HUES64 (cell line): ENCODE measurements at regions not wholly inside any gene's neighbourhood (a gene's known extent, or its start where the extent isn't known, plus 50 kb on each side); places are given as distances from the start of the nearest gene placed in this dataset.

ENCODE experiments used
- H3K27ac ChIP-seq: 2 replicates; pipeline ENCODE4 v1.7.0; 2013; ENCODE audit warnings: low read depth, low read length, inconsistent platforms
- H3K27me3 ChIP-seq: 2 replicates; pipeline ENCODE4 v1.6.1; 2013; ENCODE audit warnings: mild to moderate bottlenecking, low read length; ENCODE audit not compliant: insufficient read depth
- H3K36me3 ChIP-seq: 2 replicates; pipeline ENCODE4 v1.6.1; 2013; ENCODE audit warnings: mild to moderate bottlenecking, low read length; ENCODE audit not compliant: insufficient read depth
- H3K4me1 ChIP-seq: 2 replicates; pipeline ENCODE4 v1.6.1; 2013; ENCODE audit warnings: mild to moderate bottlenecking, low read length, moderate library complexity; ENCODE audit not compliant: insufficient read depth
- H3K4me3 ChIP-seq: 2 replicates; pipeline ENCODE4 v1.5.1; 2013; ENCODE audit warnings: mild to moderate bottlenecking, low read length, moderate library complexity
- H3K9ac ChIP-seq: 2 replicates; pipeline ENCODE4 v1.6.1; 2013; ENCODE audit warnings: mild to moderate bottlenecking, low read depth, low read length
- H3K9me3 ChIP-seq: 2 replicates; pipeline ENCODE4 v1.6.1; 2013; ENCODE audit warnings: low read depth, low read length; ENCODE audit not compliant: insufficient read depth
- WGBS: fragments of 150-250, 120-280 bp; methylation state at CpG from one replicate; pipeline ENCODE4 v1.1.7; 2013; ENCODE audit warnings: missing lambda C conversion rate; 5-methylcytosine and 5-hydroxymethylcytosine counted together

- 81% methylated on average over 3 of the region's 3 CpGs for WGBS
- Histone ChIP-seq H3K4me1 (no peaks in the 10 kb centered on the region), H3K27me3 (no peaks in the 10 kb centered on the region), H3K27ac (no peak overlapping the region), H3K4me3 (no peak overlapping the region), H3K9me3 (no peaks in the 10 kb centered on the region), H3K36me3 (no peaks in the 10 kb centered on the region), H3K9ac (no peak overlapping the region)
These were observed 73.2 kb upstream of the SMARCA2 start for GRCh38 chr9:1941989-1942388.

- Histone ChIP-seq H3K27me3 (no peaks in the 10 kb centered on the region), H3K9ac (no peak overlapping the region), H3K36me3 (no peaks in the 10 kb centered on the region), H3K4me1 (peaks cover 20% of the 10 kb centered on the region; the same call in 1 of the 2 replicates), H3K4me3 (no peak overlapping the region), H3K27ac (no peak overlapping the region), H3K9me3 (no peaks in the 10 kb centered on the region)
- 96% methylated on average over 7 of the region's 7 CpGs for WGBS
These were observed 68.4 kb upstream of the SMARCA2 start for GRCh38 chr9:1946526-1947283.

- Histone ChIP-seq H3K36me3 (no peaks in the 10 kb centered on the region), H3K27ac (no peak overlapping the region), H3K9me3 (no peaks in the 10 kb centered on the region), H3K27me3 (no peaks in the 10 kb centered on the region), H3K9ac (no peak overlapping the region), H3K4me3 (no peak overlapping the region), H3K4me1 (peaks cover 24% of the 10 kb centered on the region; the same call in 1 of the 2 replicates)
- WGBS = 89% methylated on average over 2 of the region's 4 CpGs
These were observed 67.7 kb upstream of the SMARCA2 start for GRCh38 chr9:1947438-1947837.

- Histone ChIP-seq H3K27me3 (no peaks in the 10 kb centered on the region), H3K36me3 (no peaks in the 10 kb centered on the region), H3K9me3 (no peaks in the 10 kb centered on the region), H3K27ac (no peak overlapping the region), H3K4me1 (peaks cover 24% of the 10 kb centered on the region; the same call in 1 of the 2 replicates), H3K4me3 (no peak overlapping the region), H3K9ac (no peak overlapping the region)
- 98% methylated on average over 3 of the region's 4 CpGs for WGBS
These were observed 66.6 kb upstream of the SMARCA2 start for GRCh38 chr9:1948541-1948940.

GRCh38 chr9:1951446-1951845, 63.7 kb upstream of the SMARCA2 start:
- Histone ChIP-seq H3K4me1 (peaks cover 24% of the 10 kb centered on the region; the same call in 1 of the 2 replicates), H3K27ac (no peak overlapping the region), H3K4me3 (no peak overlapping the region), H3K27me3 (no peaks in the 10 kb centered on the region), H3K9ac (no peak overlapping the region), H3K36me3 (no peaks in the 10 kb centered on the region), H3K9me3 (no peaks in the 10 kb centered on the region)
- WGBS = 91% methylated on average over 2 of the region's 2 CpGs

- H3K4me3 ChIP-seq = no peak overlapping the region
- H3K27ac ChIP-seq = no peak overlapping the region
- no peak overlapping the region for H3K9ac ChIP-seq
- H3K9me3 ChIP-seq = no peaks in the 10 kb centered on the region
- WGBS = 88% methylated on average over 2 of the region's 3 CpGs
- no peaks in the 10 kb centered on the region for H3K27me3 ChIP-seq
- H3K36me3 ChIP-seq = no peaks in the 10 kb centered on the region
- H3K4me1 ChIP-seq = peaks cover 24% of the 10 kb centered on the region; the same call in 1 of the 2 replicates
These were observed 63.1 kb upstream of the SMARCA2 start for GRCh38 chr9:1952001-1952400.

GRCh38 chr9:1954238-1954637, 60.9 kb upstream of the SMARCA2 start:
- H3K27me3 ChIP-seq = no peaks in the 10 kb centered on the region
- no peak overlapping the region for H3K27ac ChIP-seq
- WGBS = 95% methylated on average over 2 of the region's 2 CpGs

GRCh38 chr9:1956958-1957357, 58.2 kb upstream of the SMARCA2 start:
- no peaks in the 10 kb centered on the region for H3K36me3 ChIP-seq
- 75% methylated on average over 1 of the region's 1 CpG for WGBS
- H3K9me3 ChIP-seq = no peaks in the 10 kb centered on the region
- H3K4me1 ChIP-seq = peaks cover 1% of the 10 kb centered on the region; the same call in 1 of the 2 replicates
- no peak overlapping the region for H3K4me3 ChIP-seq
- H3K27me3 ChIP-seq = no peaks in the 10 kb centered on the region
- H3K27ac ChIP-seq = no peak overlapping the region
- no peak overlapping the region for H3K9ac ChIP-seq

More at GRCh38 chr9:1954238-1954637, 60.9 kb upstream of the SMARCA2 start:
- Histone ChIP-seq H3K4me1 (peaks cover 24% of the 10 kb centered on the region; the same call in 1 of the 2 replicates), H3K4me3 (no peak overlapping the region), H3K9me3 (no peaks in the 10 kb centered on the region), H3K9ac (no peak overlapping the region), H3K36me3 (no peaks in the 10 kb centered on the region)

- WGBS = 76% methylated on average over 2 of the region's 2 CpGs
These were observed 57.3 kb upstream of the SMARCA2 start for GRCh38 chr9:1957856-1958255.

GRCh38 chr9:1959371-1959770, 55.8 kb upstream of the SMARCA2 start:
- Histone ChIP-seq H3K4me3 (no peak overlapping the region), H3K27me3 (no peaks in the 10 kb centered on the region), H3K36me3 (no peaks in the 10 kb centered on the region), H3K9me3 (no peaks in the 10 kb centered on the region), H3K4me1 (no peaks in the 10 kb centered on the region), H3K9ac (no peak overlapping the region), H3K27ac (no peak overlapping the region)
- 91% methylated on average over 1 of the region's 1 CpG for WGBS

More at GRCh38 chr9:1957856-1958255, 57.3 kb upstream of the SMARCA2 start:
- Histone ChIP-seq H3K9ac (no peak overlapping the region), H3K9me3 (no peaks in the 10 kb centered on the region), H3K4me3 (no peak overlapping the region), H3K36me3 (no peaks in the 10 kb centered on the region), H3K27ac (no peak overlapping the region), H3K27me3 (no peaks in the 10 kb centered on the region), H3K4me1 (no peaks in the 10 kb centered on the region)

GRCh38 chr9:1960342-1961042, 54.7 kb upstream of the SMARCA2 start:
- H3K36me3 ChIP-seq = no peaks in the 10 kb centered on the region
- no peak overlapping the region for H3K9ac ChIP-seq
- H3K4me3 ChIP-seq = no peak overlapping the region
- no peaks in the 10 kb centered on the region for H3K27me3 ChIP-seq
- no peaks in the 10 kb centered on the region for H3K4me1 ChIP-seq
- 91% methylated on average over 6 of the region's 6 CpGs for WGBS
- no peak overlapping the region for H3K27ac ChIP-seq
- no peaks in the 10 kb centered on the region for H3K9me3 ChIP-seq
